Left lung (tissue), 4 donors: ENCODE measurements at regions not wholly inside any gene's neighbourhood (a gene's known extent, or its start where the extent isn't known, plus 50 kb on each side); places are given as distances from the start of the nearest gene placed in this dataset.

Experiments used
- ATAC-seq: fragments of 200-7000 bp; cut with Tn5 transposase; one replicate; pipeline ENCODE4 v1.9.1; 2020; ENCODE audit warnings: moderate library complexity
- DNase-seq, 4 donors: peaks; one replicate each; pipeline ENCODE4 v3.0.0-alpha.2; 2013 to 2020
- H3K27ac ChIP-seq, 2 donors: fragments of 200-600 bp; sonication (generic) in 1 of 2; one replicate each; pipeline versions ENCODE4 v1.5.0 to v1.8.0; 2020 to 2021
- H3K27me3 ChIP-seq, 2 donors: fragments of 200-600 bp; sonication (generic) in 1 of 2; one replicate each; pipeline versions ENCODE4 v1.5.0 to v1.8.0; 2020 to 2021
- H3K36me3 ChIP-seq, 2 donors: fragments of 200-600 bp; sonication (generic) in 1 of 2; one replicate each; pipeline versions ENCODE4 v1.5.0 to v1.8.0; 2020 to 2021
- H3K4me1 ChIP-seq, 2 donors: fragments of 200-600 bp; one replicate each; pipeline ENCODE4 v1.8.0; 2021
- H3K4me3 ChIP-seq, 2 donors: fragments of 200-600 bp; sonication (generic) in 1 of 2; one replicate each; pipeline versions ENCODE4 v1.5.0 to v1.8.0; 2020 to 2021; ENCODE audit warnings: mild to moderate bottlenecking in 1 of 2
- H3K9me3 ChIP-seq, 2 donors: fragments of 200-600 bp; sonication (generic) in 1 of 2; one replicate each; pipeline versions ENCODE4 v1.5.0 to v1.8.0; 2020 to 2021
- CTCF ChIP-seq, 2 donors: fragments of 200-600 bp; sonication (generic) in 1 of 2; IDR thresholded peaks; one replicate each; pipeline versions ENCODE4 v1.5.0 to v1.8.0; 2021; ENCODE audit warnings: antibody characterized with exemption in 2 of 2
- intact Hi-C, 2 donors: fragments of 100-400 bp; cut with DNase I; formaldehyde crosslinking; loops; one replicate each; pipeline versions ENCODE4 v1.11.2 to v1.14.2; 2022
- donor health status: DM: no; HTN: yes; CAD: no.
- donor health status: DM: no; HTN: no; CAD: no.

- Histone ChIP-seq H3K27me3 (no peaks in the 10 kb centered on the region), H3K36me3 (no peaks in the 10 kb centered on the region), H3K4me3 (no peak overlapping the region), H3K9me3 (no peaks in the 10 kb centered on the region), H3K27ac (no peak overlapping the region), H3K4me1 (no peaks in the 10 kb centered on the region)
- no peak for TF ChIP-seq CTCF (IDR thresholded peaks at IDR 0.05)
- ATAC-seq, result no peak
- DNase-seq, result no peak
- intact Hi-C loops, result no loop called here
These were observed 187.5 kb upstream of the CDH11 start for GRCh38 chr16:65309354-65309753.

GRCh38 chr16:65308506-65308905 lies 186.6 kb upstream of the CDH11 start:
- Histone ChIP-seq H3K27ac (no peak overlapping the region), H3K9me3 (no peaks in the 10 kb centered on the region), H3K4me3 (no peak overlapping the region), H3K36me3 (no peaks in the 10 kb centered on the region), H3K27me3 (no peaks in the 10 kb centered on the region), H3K4me1 (no peaks in the 10 kb centered on the region)
- ATAC-seq, result no peak
- no peak for DNase-seq
- no peak for TF ChIP-seq CTCF (IDR thresholded peaks at IDR 0.05)
- intact Hi-C loops, result no loop called here

GRCh38 chr16:65307286-65307685 lies 185.4 kb upstream of the CDH11 start:
- Histone ChIP-seq H3K4me3 (no peak overlapping the region), H3K27ac (no peak overlapping the region), H3K9me3 (no peaks in the 10 kb centered on the region), H3K36me3 (no peaks in the 10 kb centered on the region), H3K4me1 (no peaks in the 10 kb centered on the region), H3K27me3 (no peaks in the 10 kb centered on the region)
- DNase-seq, result no peak
- no peak for TF ChIP-seq CTCF (IDR thresholded peaks at IDR 0.05)
- intact Hi-C loops, result no loop called here
- no peak for ATAC-seq

- DNase-seq (no peak), ATAC-seq (no peak)
- H3K4me1 ChIP-seq, result no peaks in the 10 kb centered on the region
- no peak overlapping the region for H3K4me3 ChIP-seq
- no peak overlapping the region for H3K27ac ChIP-seq
- H3K36me3 ChIP-seq, result no peaks in the 10 kb centered on the region
- no peak for TF ChIP-seq CTCF (IDR thresholded peaks at IDR 0.05)
- H3K9me3 ChIP-seq, result no peaks in the 10 kb centered on the region
- intact Hi-C loops, result no loop called here
- no peaks in the 10 kb centered on the region for H3K27me3 ChIP-seq
These were observed 184.9 kb upstream of the CDH11 start for GRCh38 chr16:65306722-65307121.

- no peak for ATAC-seq
- H3K36me3 ChIP-seq, result no peaks in the 10 kb centered on the region
- TF ChIP-seq CTCF (IDR thresholded peaks at IDR 0.05), result no peak
- H3K4me1 ChIP-seq, result no peaks in the 10 kb centered on the region
- no peaks in the 10 kb centered on the region for H3K27me3 ChIP-seq
- DNase-seq, result no peak
- intact Hi-C loops, result no loop called here
- no peaks in the 10 kb centered on the region for H3K9me3 ChIP-seq
- H3K4me3 ChIP-seq, result no peak overlapping the region
- H3K27ac ChIP-seq, result no peak overlapping the region
These were observed 184.4 kb upstream of the CDH11 start for GRCh38 chr16:65306300-65306699.
